Panc1 (cell line): ENCODE measurements at regions not wholly inside any gene's neighbourhood (a gene's known extent, or its start where the extent isn't known, plus 50 kb on each side); places are given as distances from the start of the nearest gene placed in this dataset.

ENCODE experiments used
- ATAC-seq: fragments of 200-7000 bp; cut with Tn5 transposase; 2 replicates; pipeline ENCODE4 v1.9.1; 2020; ENCODE audit warnings: mild to moderate bottlenecking, moderate library complexity
- BruUV-seq: library from RNA; stranded (reverse); fragments of 400-500 nt; replicated peaks from 2 replicates; lab custom pipeline; 2021; lab: Mats Ljungman, UMichigan
- CTCF ChIA-PET: fragments of 300-600 bp; sonication (Branson Sonifier 250); formaldehyde crosslinking; loops from one replicate; lab custom pipeline; 2022; ENCODE audit warnings: antibody characterized with exemption; lab: Charles Lee
- POLR2A ChIA-PET: fragments of 300-600 bp; sonication (Branson Sonifier 250); formaldehyde crosslinking; loops from one replicate; lab custom pipeline; 2022; ENCODE audit warnings: antibody characterized with exemption; lab: Charles Lee
- DNase-seq: peaks from one replicate; pipeline ENCODE4 v3.0.0-alpha.2; 2010; ENCODE audit warnings: low read depth, low spot score
- H3K27ac ChIP-seq: 2 replicates; pipeline ENCODE4 v1.5.1; 2011; ENCODE audit warnings: mild to moderate bottlenecking, low read length, inconsistent platforms
- H3K27me3 ChIP-seq: fragments of 200-500 bp; sonication (Bioruptor generic); 2 replicates; pipeline ENCODE4 v1.6.0; 2014; ENCODE audit warnings: low read length, inconsistent platforms; ENCODE audit not compliant: control insufficient read depth, insufficient read depth
- H3K36me3 ChIP-seq: fragments of 200-500 bp; sonication (Bioruptor generic); 2 replicates; pipeline ENCODE4 v1.5.1; 2014; ENCODE audit warnings: inconsistent platforms, mild to moderate bottlenecking, low read length, moderate library complexity; ENCODE audit not compliant: control insufficient read depth, insufficient read depth
- H3K4me1 ChIP-seq: 2 replicates; pipeline ENCODE4 v1.5.1; 2011; ENCODE audit warnings: inconsistent platforms, mild to moderate bottlenecking, low read length, moderate library complexity; ENCODE audit not compliant: control insufficient read depth, insufficient read depth
- H3K4me3 ChIP-seq, 2 experiments: 2 replicates each; pipeline ENCODE4 v1.5.1; 2011 to 2012; ENCODE audit warnings: low read depth in 2 of 2, low read length in 2 of 2, mild to moderate bottlenecking in 2 of 2, inconsistent platforms in 1 of 2, moderate library complexity in 1 of 2
- H3K9me3 ChIP-seq: fragments of 200-500 bp; sonication (Bioruptor generic); 2 replicates; pipeline ENCODE4 v1.5.1; 2014; ENCODE audit warnings: low read depth, mild to moderate bottlenecking, inconsistent platforms, low read length, moderate library complexity; ENCODE audit not compliant: control insufficient read depth, insufficient read depth
- POLR2AphosphoS5 ChIP-seq: IDR thresholded peaks from 2 replicates; pipeline ENCODE4 v1.6.1; 2012; ENCODE audit warnings: mild to moderate bottlenecking, low read depth, low read length, moderate library complexity
- SIN3A ChIP-seq: IDR thresholded peaks from 2 replicates; pipeline ENCODE4 v1.6.1; 2012; ENCODE audit warnings: low read depth, mild to moderate bottlenecking, low read length, moderate library complexity, borderline replicate concordance; ENCODE audit not compliant: insufficient read depth
- TCF7L2 ChIP-seq: IDR thresholded peaks from 2 replicates; pipeline ENCODE4 v1.6.1; 2011; ENCODE audit warnings: mild to moderate bottlenecking, low read depth, low read length, inconsistent platforms
- in situ Hi-C: cut with HindIII; loops from 2 replicates; pipeline ENCODE4 v1.10.0; 2016; ENCODE audit warnings: low sequenced_read_pairs, low pct_unique_long_range_greater_than_20kb
- intact Hi-C: fragments of 100-400 bp; cut with micrococcal nuclease; formaldehyde crosslinking; loops from one replicate; pipeline ENCODE4 v1.10.0; 2022; ENCODE audit not compliant: unreplicated experiment
- TF ChIP-seq, protein P1 (sequence below), 2 experiments: IDR thresholded peaks; 2 replicates each; pipeline ENCODE4 v1.6.1; 2011 to 2012; ENCODE audit warnings: low read depth in 2 of 2, control low read depth in 1 of 2, low read length in 1 of 2, mild to moderate bottlenecking in 1 of 2, moderate library complexity in 1 of 2; ENCODE audit not compliant: insufficient read depth in 1 of 2
- TF ChIP-seq, protein P2 (sequence below): fragments of 450-650 bp; IDR thresholded peaks from 2 replicates; pipeline ENCODE4 v1.5.1; 2017; ENCODE audit warnings: mild to moderate bottlenecking

DNA sequence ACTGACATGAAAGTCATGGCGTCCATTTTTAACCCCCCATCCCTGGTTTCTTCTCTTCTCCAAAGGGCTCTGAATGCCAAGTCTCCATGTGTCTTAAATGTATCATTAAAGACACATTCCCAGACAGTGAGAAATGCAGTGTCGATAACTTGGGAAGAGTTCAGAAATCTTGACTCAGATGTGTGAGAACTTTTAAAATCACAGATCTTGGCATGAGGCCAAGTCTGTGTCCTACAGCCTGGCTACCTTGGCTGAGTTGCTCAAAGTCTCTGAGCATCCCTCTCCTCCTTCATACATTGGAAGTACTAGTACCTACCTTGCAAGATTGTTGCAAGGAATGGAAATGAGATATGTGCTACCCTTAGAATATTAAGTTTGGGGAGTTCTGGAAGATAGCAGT lies 1046.5 kb upstream of the RBFOX1 start:
- no peak for DNase-seq
- no peaks in the 10 kb centered on the region for H3K4me1 ChIP-seq
- no peak for ATAC-seq
- ChIA-PET POLR2A (no interaction called here), CTCF (no interaction called here)
- intact Hi-C loops = no loop called here
- H3K27me3 ChIP-seq = no peaks in the 10 kb centered on the region
- H3K27ac ChIP-seq = no peak overlapping the region
- no peaks in the 10 kb centered on the region for H3K36me3 ChIP-seq
- no peak overlapping the region for H3K4me3 ChIP-seq
- no TSS peak for BruUV-seq
- TF ChIP-seq POLR2AphosphoS5 (no peak), TCF7L2 (no peak), SIN3A (no peak)
- TF ChIP-seq, protein P1, sequence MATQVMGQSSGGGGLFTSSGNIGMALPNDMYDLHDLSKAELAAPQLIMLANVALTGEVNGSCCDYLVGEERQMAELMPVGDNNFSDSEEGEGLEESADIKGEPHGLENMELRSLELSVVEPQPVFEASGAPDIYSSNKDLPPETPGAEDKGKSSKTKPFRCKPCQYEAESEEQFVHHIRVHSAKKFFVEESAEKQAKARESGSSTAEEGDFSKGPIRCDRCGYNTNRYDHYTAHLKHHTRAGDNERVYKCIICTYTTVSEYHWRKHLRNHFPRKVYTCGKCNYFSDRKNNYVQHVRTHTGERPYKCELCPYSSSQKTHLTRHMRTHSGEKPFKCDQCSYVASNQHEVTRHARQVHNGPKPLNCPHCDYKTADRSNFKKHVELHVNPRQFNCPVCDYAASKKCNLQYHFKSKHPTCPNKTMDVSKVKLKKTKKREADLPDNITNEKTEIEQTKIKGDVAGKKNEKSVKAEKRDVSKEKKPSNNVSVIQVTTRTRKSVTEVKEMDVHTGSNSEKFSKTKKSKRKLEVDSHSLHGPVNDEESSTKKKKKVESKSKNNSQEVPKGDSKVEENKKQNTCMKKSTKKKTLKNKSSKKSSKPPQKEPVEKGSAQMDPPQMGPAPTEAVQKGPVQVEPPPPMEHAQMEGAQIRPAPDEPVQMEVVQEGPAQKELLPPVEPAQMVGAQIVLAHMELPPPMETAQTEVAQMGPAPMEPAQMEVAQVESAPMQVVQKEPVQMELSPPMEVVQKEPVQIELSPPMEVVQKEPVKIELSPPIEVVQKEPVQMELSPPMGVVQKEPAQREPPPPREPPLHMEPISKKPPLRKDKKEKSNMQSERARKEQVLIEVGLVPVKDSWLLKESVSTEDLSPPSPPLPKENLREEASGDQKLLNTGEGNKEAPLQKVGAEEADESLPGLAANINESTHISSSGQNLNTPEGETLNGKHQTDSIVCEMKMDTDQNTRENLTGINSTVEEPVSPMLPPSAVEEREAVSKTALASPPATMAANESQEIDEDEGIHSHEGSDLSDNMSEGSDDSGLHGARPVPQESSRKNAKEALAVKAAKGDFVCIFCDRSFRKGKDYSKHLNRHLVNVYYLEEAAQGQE (IDR thresholded peaks at IDR 0.05; ENCODE audit: insufficient read depth in 1 of 2, low read depth in 2 of 2, low read length in 1 of 2) = no peak
- TF ChIP-seq, protein P2, sequence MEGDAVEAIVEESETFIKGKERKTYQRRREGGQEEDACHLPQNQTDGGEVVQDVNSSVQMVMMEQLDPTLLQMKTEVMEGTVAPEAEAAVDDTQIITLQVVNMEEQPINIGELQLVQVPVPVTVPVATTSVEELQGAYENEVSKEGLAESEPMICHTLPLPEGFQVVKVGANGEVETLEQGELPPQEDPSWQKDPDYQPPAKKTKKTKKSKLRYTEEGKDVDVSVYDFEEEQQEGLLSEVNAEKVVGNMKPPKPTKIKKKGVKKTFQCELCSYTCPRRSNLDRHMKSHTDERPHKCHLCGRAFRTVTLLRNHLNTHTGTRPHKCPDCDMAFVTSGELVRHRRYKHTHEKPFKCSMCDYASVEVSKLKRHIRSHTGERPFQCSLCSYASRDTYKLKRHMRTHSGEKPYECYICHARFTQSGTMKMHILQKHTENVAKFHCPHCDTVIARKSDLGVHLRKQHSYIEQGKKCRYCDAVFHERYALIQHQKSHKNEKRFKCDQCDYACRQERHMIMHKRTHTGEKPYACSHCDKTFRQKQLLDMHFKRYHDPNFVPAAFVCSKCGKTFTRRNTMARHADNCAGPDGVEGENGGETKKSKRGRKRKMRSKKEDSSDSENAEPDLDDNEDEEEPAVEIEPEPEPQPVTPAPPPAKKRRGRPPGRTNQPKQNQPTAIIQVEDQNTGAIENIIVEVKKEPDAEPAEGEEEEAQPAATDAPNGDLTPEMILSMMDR = no peak
- H3K9me3 ChIP-seq = no peaks in the 10 kb centered on the region
- in situ Hi-C loops = no loop called here

DNA sequence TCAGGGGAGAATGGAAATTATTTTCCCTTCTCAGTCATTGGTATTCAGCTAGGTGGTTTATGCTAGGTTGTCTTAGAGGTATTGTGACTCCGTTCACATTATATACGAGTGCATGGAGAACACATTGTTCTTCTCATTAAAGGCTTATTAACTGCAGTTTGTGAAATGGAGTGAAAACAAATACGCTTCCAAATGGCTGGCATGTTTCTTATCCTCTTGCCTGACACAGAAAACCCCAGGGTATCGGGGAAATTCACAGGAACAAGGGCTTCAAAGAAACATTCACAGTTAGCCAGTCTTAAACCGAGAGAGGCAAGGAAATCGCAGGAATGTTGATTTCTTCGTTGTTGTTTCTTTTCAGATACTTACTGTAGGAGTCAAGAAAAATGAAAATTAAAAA lies 1047.9 kb upstream of the RBFOX1 start:
- ATAC-seq = no peak
- POLR2A ChIA-PET = no interaction called here
- Histone ChIP-seq H3K9me3 (no peaks in the 10 kb centered on the region), H3K36me3 (no peaks in the 10 kb centered on the region), H3K4me3 (no peak overlapping the region), H3K27me3 (no peaks in the 10 kb centered on the region; the same call in 1 of the 2 replicates), H3K4me1 (no peaks in the 10 kb centered on the region), H3K27ac (no peak overlapping the region)
- no TSS peak for BruUV-seq
- in situ Hi-C loops (no loop called here), intact Hi-C loops (no loop called here)
- no peak for TF ChIP-seq TCF7L2
- no peak for TF ChIP-seq POLR2AphosphoS5
- TF ChIP-seq, protein P1 (IDR thresholded peaks at IDR 0.05; ENCODE audit: insufficient read depth in 1 of 2, low read depth in 2 of 2, low read length in 1 of 2) = no peak
- TF ChIP-seq, protein P2 = no peak
- no peak for TF ChIP-seq SIN3A
- CTCF ChIA-PET = no interaction called here
- no peak for DNase-seq
